HK-2 (cell line): ENCODE measurements at regions not wholly inside any gene's neighbourhood (a gene's known extent, or its start where the extent isn't known, plus 50 kb on each side); places are given as distances from the start of the nearest gene placed in this dataset.
"Not testable (repeated sequence)": the region's sequence is repeated elsewhere in the genome, so short reads cannot be mapped to it uniquely, and the experiment has no call there.

Source experiments
- DNase-seq: peaks from one replicate; pipeline ENCODE4 v3.0.0-alpha.2; 2018; ENCODE audit not compliant: unreplicated experiment

DNA sequence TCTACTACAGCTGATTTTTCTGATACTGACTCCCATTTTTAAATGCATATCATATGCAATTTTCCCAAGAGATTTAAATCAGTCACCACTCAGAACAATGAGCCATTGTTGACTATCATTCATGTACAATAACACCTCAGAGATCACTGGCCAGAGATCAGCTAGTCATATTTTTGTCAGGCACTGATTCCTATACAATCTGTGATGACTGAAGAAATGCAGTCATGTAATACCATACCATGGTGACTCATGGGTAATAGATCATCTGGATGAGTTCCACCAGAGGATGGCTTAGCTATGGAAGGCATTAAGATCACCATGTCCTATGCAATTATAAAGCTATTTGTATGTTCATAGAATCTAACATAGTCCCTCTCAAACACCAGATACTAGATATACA is 285.7 kb upstream of the DCC start:
- DNase-seq = no peak

DNA sequence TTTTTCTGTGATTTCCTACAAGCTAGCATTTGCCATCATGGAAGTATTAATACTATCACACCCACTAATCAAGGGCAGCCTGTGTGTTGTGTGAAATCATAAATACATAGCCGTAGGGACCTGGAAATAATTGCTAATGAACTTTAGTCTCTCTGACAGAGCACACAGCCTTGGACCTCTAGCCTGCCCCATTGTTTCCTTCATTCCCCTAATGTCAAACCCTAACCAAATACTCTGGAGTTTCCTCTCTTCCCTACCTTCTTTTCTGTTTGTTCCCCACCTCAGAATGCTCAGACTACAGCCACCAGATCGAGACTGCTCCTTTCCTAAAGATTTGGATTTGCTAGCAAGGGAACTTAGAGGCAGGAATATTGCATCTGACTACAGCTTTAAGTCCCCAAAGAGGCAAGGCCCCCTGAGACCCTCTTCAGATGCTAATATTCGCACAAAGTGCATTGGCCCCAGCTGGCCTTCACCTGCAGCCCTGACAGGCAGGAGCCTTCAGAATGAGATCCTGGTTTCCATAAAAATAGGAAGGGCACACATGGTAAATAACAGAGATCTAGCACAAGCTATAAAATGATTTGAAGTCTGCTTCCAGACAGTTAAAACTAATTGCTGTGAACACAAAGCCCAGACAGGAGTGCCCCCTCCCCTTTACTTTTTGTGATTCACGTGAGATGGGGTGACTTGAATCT is 279.2 kb upstream of the DCC start:
- DNase-seq = no peak

DNA sequence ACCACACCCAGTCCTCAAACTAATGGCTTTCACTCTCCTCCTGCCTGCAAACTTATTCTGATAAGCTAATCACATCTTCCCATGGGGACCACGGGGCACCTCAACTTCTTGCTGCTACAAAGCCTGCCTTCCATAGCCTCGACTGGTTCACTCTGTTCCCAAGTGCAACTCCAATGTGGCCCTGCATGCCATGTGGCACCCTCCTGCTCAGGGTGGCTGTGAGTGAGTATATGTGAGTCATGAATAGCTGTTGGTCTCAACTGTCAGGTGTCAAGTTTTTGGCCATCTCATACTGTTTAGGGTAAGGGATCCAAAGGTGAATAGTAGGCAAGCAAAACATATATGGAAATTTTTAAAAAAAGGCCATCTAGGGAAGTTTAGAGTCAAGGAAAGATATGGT is 276.1 kb upstream of the DCC start:
- DNase-seq = no peak

GRCh38 chr18:52069201-52069600 is 270.8 kb upstream of the DCC start:
- no peak for DNase-seq

DNA sequence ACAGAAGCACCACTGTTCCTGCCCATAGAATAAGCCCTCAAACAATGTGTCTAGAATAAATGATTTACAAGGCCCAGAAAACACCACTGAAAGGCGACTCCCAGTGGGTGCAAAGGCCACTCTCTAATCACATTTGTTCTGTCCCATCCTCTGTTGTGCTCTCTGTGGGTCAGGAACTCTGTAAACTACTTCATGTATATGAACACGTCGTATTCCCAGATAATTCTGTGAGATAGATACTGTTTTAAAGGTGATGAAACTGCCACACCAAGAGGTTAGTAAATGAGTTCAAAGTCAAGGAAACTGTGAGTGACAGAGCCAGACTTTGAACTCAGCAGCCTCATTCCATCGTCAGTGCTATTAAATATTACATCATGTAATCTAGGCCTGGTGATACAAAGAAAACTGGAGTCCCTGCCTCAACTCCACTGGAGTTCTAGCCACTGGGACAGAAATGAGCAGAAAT is 269.7 kb upstream of the DCC start:
- no peak for DNase-seq

DNA sequence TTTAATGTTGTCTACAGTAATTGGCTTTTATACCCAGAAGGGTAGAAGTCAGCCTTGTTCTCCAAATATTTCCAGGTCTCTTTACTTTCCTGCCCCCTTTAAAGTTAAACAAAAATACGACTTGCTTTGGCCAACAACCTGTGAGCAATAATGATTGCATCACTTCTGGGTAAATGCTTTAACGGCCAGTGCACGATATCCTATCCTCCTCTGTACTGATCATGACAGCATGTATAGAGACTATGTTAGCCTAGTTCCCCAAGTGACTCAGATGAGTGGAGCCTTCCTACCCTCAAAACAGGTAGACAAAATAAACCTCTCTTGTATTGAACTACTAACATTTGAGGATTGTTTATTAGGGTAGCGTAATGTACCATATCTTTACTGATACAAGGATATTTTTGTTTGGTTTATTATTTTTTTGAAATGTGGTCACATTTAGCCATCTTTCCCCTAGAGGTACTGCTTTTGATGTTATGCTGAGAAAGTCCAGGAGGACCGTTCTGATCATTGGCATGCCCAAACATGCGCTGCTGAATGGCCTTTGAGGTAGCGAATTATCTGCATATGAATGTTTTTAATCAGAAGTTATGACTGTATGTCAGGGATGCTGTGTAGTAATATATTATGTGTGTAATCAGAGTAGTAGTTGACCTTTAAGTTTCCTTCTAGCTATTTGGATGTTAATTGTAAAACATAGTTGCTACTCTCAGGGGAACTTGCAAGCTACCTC is 262.6 kb upstream of the DCC start:
- no peak for DNase-seq

DNA sequence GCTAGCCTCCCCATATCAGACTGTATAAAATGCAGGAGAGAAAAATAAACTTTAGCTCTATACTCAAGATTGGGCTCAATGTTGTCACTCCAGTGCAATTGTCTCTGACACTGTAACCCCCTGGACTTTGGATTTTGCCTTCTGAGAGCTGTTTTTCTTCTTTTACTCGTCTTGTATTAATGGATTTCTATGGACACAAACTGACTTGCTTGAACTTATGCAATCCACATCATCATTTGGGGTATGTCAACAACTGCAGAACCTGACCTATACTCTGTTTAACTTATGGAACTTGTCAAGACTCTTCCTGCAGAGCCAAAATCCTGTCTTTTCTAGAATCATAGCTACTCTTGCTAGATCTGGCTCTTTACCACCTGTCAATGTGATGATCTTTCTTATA is 257.8 kb upstream of the DCC start:
- DNase-seq = no peak

- DNase-seq = no peak
These were observed 252.9 kb upstream of the DCC start for GRCh38 chr18:52087140-52087539.

GRCh38 chr18:52090005-52090404 is 250.0 kb upstream of the DCC start:
- no peak for DNase-seq

GRCh38 chr18:52093171-52093570 is 246.8 kb upstream of the DCC start:
- no peak for DNase-seq

DNA sequence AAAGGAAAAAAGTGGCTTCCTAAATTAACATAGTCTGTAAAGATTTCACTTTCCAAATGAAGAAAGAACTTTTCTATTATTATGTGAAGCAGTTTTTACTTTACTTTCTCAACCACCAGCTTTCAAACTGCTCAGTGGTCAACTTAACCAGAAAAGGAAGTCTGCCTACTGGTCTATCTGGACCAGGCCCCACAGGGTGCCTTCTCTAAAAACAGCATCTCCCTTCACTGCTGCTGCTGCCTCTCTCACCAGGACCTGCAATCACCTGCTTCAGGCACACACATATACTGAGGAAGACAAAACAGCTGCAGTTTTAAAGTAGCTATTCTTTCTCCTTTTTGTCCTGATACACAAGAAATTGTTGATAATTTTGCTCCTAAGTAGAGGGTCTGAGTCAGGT is 221.3 kb upstream of the DCC start:
- DNase-seq = no peak

GRCh38 chr18:52130624-52131301 is 209.2 kb upstream of the DCC start:
- DNase-seq = no peak

DNA sequence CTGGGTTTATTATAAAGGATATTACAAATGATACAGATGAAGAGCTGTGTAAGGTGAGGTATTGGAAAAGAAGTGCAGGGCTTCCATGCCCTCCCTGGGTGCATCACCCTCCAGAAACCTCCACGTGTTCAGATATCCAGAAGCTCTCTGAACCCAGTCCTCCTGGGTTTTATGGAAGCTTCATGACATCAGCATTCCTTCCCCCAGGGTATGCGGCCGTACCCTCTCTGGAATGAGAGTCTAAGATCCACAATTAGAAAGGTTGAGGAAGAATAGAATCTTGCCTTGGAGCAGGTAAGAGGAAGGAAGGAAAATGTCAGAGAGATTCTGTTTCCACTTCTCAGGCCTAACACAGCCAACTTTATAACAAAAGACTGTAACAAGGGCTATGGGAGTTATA is 208.2 kb upstream of the DCC start:
- DNase-seq = no peak

- no peak for DNase-seq
These were observed 203.5 kb upstream of the DCC start for GRCh38 chr18:52136532-52136931.

DNA sequence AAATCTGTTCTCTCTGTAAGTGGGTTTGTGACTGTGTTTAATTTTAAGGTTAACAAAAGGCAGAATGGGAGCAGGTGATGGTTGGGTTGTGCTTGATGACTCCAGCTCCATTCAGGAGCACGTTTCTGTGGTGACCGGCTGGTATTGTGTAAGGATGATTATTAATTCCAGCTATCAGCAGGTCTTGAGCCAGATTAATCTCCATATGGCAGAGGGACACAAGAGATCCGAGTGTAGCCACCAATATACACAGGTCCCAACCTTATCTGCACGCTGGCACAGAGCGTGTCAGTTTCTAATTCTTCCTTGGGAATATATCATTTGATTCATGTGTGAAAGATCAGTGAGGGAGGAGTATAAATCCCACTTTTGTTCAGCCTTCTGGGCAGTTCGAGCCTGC is 199.0 kb upstream of the DCC start:
- no peak for DNase-seq

DNA sequence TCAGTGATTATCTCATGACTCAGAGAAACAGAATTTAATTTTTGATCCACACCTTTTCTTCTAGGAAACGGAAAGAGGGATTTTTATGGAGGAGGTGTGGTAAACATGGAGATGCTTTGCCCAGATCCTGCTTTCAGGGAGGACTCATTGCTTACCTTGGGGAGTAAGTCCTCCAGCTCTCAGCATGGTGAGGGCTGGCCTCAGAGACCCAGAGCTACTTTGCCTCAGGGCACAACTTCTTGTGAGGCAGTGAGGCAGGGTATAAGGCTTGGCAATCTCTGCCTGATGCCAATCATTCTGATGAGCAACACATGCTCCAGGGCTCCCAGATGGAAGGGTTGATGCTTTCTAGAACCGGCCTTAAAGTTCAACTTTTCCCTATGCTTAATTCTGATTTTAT is 189.9 kb upstream of the DCC start:
- no peak for DNase-seq

GRCh38 chr18:52152036-52152435 is 188.0 kb upstream of the DCC start:
- DNase-seq = no peak

GRCh38 chr18:52156166-52156565 is 183.8 kb upstream of the DCC start:
- no peak for DNase-seq

DNA sequence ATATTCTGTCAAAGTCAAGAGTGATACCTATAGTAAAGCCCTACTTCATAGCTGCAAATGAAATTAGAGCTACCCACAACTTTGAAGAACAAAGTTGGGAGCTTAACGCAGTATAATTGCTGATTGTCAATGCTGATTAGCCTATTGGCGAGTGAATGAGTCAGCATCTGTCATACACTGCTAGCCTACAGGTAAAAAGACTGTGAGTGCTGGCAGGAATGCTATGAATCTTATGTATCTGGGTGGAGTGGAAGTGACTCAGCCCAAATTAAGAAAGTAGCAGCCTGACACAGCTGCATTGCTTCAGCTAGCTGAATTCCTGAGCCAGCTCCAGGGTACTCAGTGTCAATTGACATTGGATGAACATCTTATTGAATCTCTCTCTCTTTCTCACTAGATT is 179.4 kb upstream of the DCC start:
- no peak for DNase-seq

- DNase-seq = no peak
These were observed 176.5 kb upstream of the DCC start for GRCh38 chr18:52163478-52163877.

GRCh38 chr18:52168131-52168530 is 171.9 kb upstream of the DCC start:
- not testable (repeated sequence) for DNase-seq

DNA sequence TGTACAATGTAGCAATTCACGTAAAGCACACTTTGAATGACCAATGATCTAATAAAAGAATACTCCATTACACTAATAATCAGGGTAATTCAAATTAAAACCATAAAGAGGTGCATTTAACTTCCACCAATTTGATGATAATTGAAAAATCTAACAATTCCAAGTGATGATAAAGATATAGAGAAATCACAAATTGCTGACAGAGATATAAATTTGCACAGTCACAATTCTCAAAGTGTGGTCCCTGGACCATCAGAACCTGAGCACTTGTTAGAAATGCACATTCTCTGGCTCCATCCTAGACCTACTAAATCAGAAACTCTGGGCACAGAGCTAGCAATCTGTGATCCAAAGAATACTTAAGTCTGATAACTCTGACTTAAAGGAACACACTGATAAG is 165.8 kb upstream of the DCC start:
- no peak for DNase-seq

- no peak for DNase-seq
These were observed 164.6 kb upstream of the DCC start for GRCh38 chr18:52175406-52175805.
